Fibroblast of villous mesenchyme (primary cell): ENCODE measurements at regions not wholly inside any gene's neighbourhood (a gene's known extent, or its start where the extent isn't known, plus 50 kb on each side); places are given as distances from the start of the nearest gene placed in this dataset.

Experiments used
- DNase-seq: peaks from one replicate; pipeline ENCODE4 v3.0.0-alpha.2; 2010; ENCODE audit warnings: low read depth
- H3K4me3 ChIP-seq: 2 replicates; pipeline ENCODE4 v1.5.1; 2011; ENCODE audit warnings: low read depth, mild to moderate bottlenecking, low read length
- CTCF ChIP-seq: IDR thresholded peaks from 2 replicates; pipeline ENCODE4 v1.5.1; 2012; ENCODE audit warnings: low read depth, mild to moderate bottlenecking, low read length; ENCODE audit not compliant: insufficient read depth

DNA sequence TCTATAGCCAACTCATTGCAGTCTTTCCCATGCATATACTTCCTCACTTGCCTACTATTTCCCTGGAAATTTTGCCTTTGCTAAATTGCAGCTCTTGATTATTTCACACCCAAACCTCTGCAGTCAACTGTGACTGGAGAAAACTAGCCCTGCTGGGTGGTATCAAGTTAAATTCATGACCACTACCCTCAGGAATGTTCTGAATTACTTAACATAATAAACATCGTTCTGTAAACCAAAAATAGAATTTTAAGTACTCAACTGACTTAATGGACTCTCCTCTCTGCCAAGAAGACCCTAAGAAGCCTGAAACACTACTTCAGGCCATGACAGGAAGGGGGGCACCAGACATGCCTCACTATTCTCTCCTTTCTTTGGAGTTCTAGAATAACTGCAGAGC, 1278.0 kb upstream of the GBE1 start:
- no peak for DNase-seq
- TF ChIP-seq CTCF: no peak

GRCh38 chr3:83035704-83036010, 1274.2 kb upstream of the GBE1 start:
- DNase-seq: no peak
- H3K4me3 ChIP-seq: no peak overlapping the region
- TF ChIP-seq CTCF: no peak

More for the DNA sequence above, 1278.0 kb upstream of the GBE1 start:
- no peak overlapping the region for H3K4me3 ChIP-seq

DNA sequence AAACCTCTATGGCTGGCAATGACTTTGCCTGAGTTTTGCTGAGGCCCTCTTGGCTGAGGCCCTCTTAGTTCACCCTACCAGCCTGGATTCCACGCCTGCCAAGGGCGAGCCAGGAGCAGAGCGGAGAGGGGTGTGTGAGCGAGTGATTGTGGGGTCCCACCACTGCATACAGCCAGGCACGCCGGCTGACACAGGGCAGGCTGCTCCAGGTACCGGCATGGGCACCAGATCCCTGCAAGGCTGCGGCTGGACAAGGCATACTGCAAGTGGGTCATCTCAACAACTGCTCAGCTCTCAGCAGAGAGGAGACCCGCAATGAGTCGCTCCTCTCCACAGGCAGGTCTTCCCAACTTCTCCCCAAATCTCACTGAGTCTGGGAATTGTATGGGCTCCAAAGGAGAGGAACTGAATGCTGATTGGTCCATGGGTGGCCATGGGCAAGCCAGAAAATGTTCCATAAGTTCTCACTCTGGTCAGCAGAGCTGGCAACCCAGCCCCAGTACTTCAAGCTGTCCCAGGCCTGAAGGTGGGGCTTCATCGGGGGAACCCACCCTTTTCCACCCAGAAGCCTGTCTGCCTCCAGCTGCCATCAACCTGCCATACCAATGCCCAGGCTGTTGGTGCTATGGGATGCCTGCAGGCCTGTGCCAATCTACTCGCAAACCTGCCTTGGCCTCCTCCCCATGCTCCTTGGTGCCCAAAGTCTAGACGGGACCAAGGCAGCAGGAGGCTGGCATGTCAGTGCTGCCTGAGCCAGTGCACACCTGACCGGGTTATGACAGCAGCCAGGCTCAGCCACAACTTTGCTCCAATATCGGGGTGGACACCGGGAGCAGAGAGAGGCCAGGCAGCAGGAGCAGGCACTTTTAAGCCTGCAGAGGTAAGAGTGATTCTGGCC, 1273.6 kb upstream of the GBE1 start:
- no peak overlapping the region for H3K4me3 ChIP-seq
- no peak for TF ChIP-seq CTCF
- no peak for DNase-seq

- no peak overlapping the region for H3K4me3 ChIP-seq
- TF ChIP-seq CTCF: no peak
- no peak for DNase-seq
These were observed 1271.7 kb upstream of the GBE1 start for GRCh38 chr3:83033133-83033532.

GRCh38 chr3:83023086-83023485, 1261.6 kb upstream of the GBE1 start:
- no peak for DNase-seq
- TF ChIP-seq CTCF: no peak
- H3K4me3 ChIP-seq: no peak overlapping the region

DNA sequence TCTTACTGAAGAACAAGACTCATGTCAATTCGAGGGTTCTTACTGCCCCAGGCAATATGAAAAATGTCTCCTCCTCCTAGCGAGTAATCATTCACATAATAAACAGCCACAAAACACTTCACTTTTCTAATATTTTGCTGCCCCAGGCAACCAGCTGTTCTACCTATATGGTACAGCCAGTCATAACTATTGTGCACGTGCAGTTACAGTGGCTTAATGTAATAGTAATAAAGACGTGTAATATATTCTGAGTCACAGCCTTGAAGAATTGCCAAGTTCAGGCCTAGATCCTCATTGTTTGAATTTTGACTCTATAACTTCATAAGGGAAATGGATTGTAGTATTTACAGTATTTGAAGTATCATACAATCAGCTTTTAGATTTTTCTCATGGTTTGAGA, 1250.0 kb upstream of the GBE1 start:
- H3K4me3 ChIP-seq: no peak overlapping the region
- TF ChIP-seq CTCF: no peak
- DNase-seq: no peak

GRCh38 chr3:83003917-83004316, 1242.5 kb upstream of the GBE1 start:
- H3K4me3 ChIP-seq: no peak overlapping the region
- TF ChIP-seq CTCF: no peak
- no peak for DNase-seq
